CD14-positive monocyte (primary cell): ENCODE measurements at regions not wholly inside any gene's neighbourhood (a gene's known extent, or its start where the extent isn't known, plus 50 kb on each side); places are given as distances from the start of the nearest gene placed in this dataset.

ENCODE experiments used
- DNase-seq, 3 donors: peaks; one replicate each; pipeline ENCODE4 v3.0.0-alpha.2; 2011 to 2022
- H2AFZ ChIP-seq: 2 replicates; pipeline ENCODE4 v1.6.0; 2012; ENCODE audit warnings: mild to moderate bottlenecking, low read depth, low read length, inconsistent platforms; ENCODE audit not compliant: insufficient read depth, poor library complexity, severe bottlenecking
- H3K27ac ChIP-seq, 2 donors: 1 replicate in 1 of 2; 2 replicates in 1 of 2; pipeline ENCODE4 v1.5.1; 2012 to 2013; ENCODE audit warnings: low read length in 2 of 2, control low read depth in 1 of 2, inconsistent platforms in 1 of 2, low read depth in 1 of 2, mild to moderate bottlenecking in 1 of 2
- H3K27me3 ChIP-seq, 2 donors: one replicate each; pipeline versions ENCODE4 v1.6.0 to v1.6.1; 2011 to 2013; ENCODE audit warnings: low read length in 2 of 2; ENCODE audit not compliant: control insufficient read depth in 2 of 2, insufficient read depth in 2 of 2
- H3K36me3 ChIP-seq, 2 donors: replicated peaks in 1 of 2; 1 replicate in 1 of 2; 2 replicates in 1 of 2; pipeline versions ENCODE4 v1.5.1 to v1.6.1; 2012 to 2013; ENCODE audit warnings: low read length in 2 of 2, control low read depth in 1 of 2, inconsistent platforms in 1 of 2, mild to moderate bottlenecking in 1 of 2; ENCODE audit not compliant: insufficient read depth in 2 of 2, control insufficient read depth in 1 of 2
- H3K4me1 ChIP-seq, 2 donors: 1 replicate in 1 of 2; 2 replicates in 1 of 2; pipeline versions ENCODE4 v1.5.1 to v1.6.1; 2012 to 2013; ENCODE audit warnings: low read length in 2 of 2, control low read depth in 1 of 2, inconsistent platforms in 1 of 2, mild to moderate bottlenecking in 1 of 2, moderate library complexity in 1 of 2; ENCODE audit not compliant: insufficient read depth in 2 of 2, control insufficient read depth in 1 of 2
- H3K4me2 ChIP-seq: replicated peaks from 2 replicates; pipeline ENCODE3; 2012; ENCODE audit warnings: low read length, moderate library complexity, mild to moderate bottlenecking; ENCODE audit not compliant: poor library complexity, severe bottlenecking; ENCODE audit errors: extremely low read depth
- H3K4me3 ChIP-seq, 3 experiments: fragments of 200-600 bp in 1 of 3; sonication (generic) in 1 of 3; replicated peaks in 1 of 3; 1 replicate in 2 of 3; 2 replicates in 1 of 3; pipeline ENCODE4 v1.5.1; 2011 to 2013; ENCODE audit warnings: low read length in 3 of 3, mild to moderate bottlenecking in 3 of 3, control low read depth in 2 of 3, low read depth in 2 of 3, inconsistent platforms in 1 of 3, moderate library complexity in 1 of 3
- H3K79me2 ChIP-seq: 2 replicates; pipeline ENCODE4 v1.6.0; 2012; ENCODE audit warnings: mild to moderate bottlenecking, control low read depth, inconsistent platforms, low read length, moderate library complexity; ENCODE audit not compliant: insufficient read depth
- H3K9ac ChIP-seq: 2 replicates; pipeline ENCODE4 v1.6.0; 2017; ENCODE audit warnings: low read length, mild to moderate bottlenecking; ENCODE audit not compliant: insufficient read depth, poor library complexity, severe bottlenecking
- H3K9me3 ChIP-seq, 2 donors: replicated peaks in 1 of 2; 1 replicate in 1 of 2; 2 replicates in 1 of 2; pipeline versions ENCODE4 v1.5.1 to v1.6.1; 2012 to 2013; ENCODE audit warnings: low read length in 2 of 2, control low read depth in 1 of 2; ENCODE audit not compliant: control insufficient read depth in 1 of 2, insufficient read depth in 1 of 2
- H4K20me1 ChIP-seq: 2 replicates; pipeline ENCODE4 v1.6.0; 2012; ENCODE audit warnings: mild to moderate bottlenecking, low read length, control low read depth, moderate library complexity; ENCODE audit not compliant: insufficient read depth
- H3K27ac Mint-ChIP-seq, 7 donors: one replicate each; pipeline ENCODE4 v1.8.0; 2020; ENCODE audit warnings: mild to moderate bottlenecking in 7 of 7, mixed read lengths in 7 of 7, moderate library complexity in 6 of 7, inconsistent platforms in 2 of 7
- H3K27me3 Mint-ChIP-seq, 3 donors: one replicate each; pipeline ENCODE4 v1.8.0; 2021 to 2022; ENCODE audit warnings: low read depth in 3 of 3, mild to moderate bottlenecking in 3 of 3, mixed read lengths in 3 of 3, moderate library complexity in 3 of 3, inconsistent platforms in 1 of 3
- H3K36me3 Mint-ChIP-seq, 2 donors: one replicate each; pipeline ENCODE4 v1.8.0; 2020; ENCODE audit warnings: mixed read lengths in 2 of 2, inconsistent platforms in 1 of 2, mild to moderate bottlenecking in 1 of 2
- H3K4me1 Mint-ChIP-seq: one replicate; pipeline ENCODE4 v1.8.0; 2020; ENCODE audit warnings: mild to moderate bottlenecking, mixed read lengths
- H3K4me3 Mint-ChIP-seq, 2 donors: one replicate each; pipeline ENCODE4 v1.8.0; 2020; ENCODE audit warnings: mild to moderate bottlenecking in 2 of 2, mixed read lengths in 2 of 2, moderate library complexity in 1 of 2
- H3K9me3 Mint-ChIP-seq, 7 donors: one replicate each; pipeline ENCODE4 v1.8.0; 2020 to 2022; ENCODE audit warnings: mixed read lengths in 7 of 7, mild to moderate bottlenecking in 6 of 7, moderate library complexity in 6 of 7, inconsistent platforms in 2 of 7
- CTCF ChIP-seq: fragments of 200-600 bp; IDR thresholded peaks from one replicate; pipeline ENCODE4 v1.8.0; 2022; ENCODE audit warnings: antibody characterized with exemption, mild to moderate bottlenecking
- WGBS: methylation state at CpG from one replicate; pipeline ENCODE4 v1.1.5; 2013; ENCODE audit warnings: missing lambda C conversion rate; ENCODE audit not compliant: insufficient coverage; 5-methylcytosine and 5-hydroxymethylcytosine counted together
- intact Hi-C, 2 donors: fragments of 100-400 bp; cut with micrococcal nuclease; formaldehyde crosslinking; loops; one replicate each; pipeline versions ENCODE4 v1.15.0 to v1.15.1; 2023

- H3K9me3 Mint-ChIP-seq = peaks cover 0 to 10% (median 0%) of the 10 kb centered on the region in 7 donors
- Histone ChIP-seq H4K20me1 (no peaks in the 10 kb centered on the region), H3K27ac (no peak overlapping the region), H3K9ac (no peak overlapping the region), H3K9me3 (no peaks in the 10 kb centered on the region), H3K36me3 (no peaks in the 10 kb centered on the region), H3K79me2 (no peaks in the 10 kb centered on the region), H3K27me3 (peaks cover 0 to 5% of the 10 kb centered on the region in 2 donors), H3K4me1 (no peaks in the 10 kb centered on the region), H3K4me3 (no peak overlapping the region), H2AFZ (no peak overlapping the region), H3K4me2 (no peak overlapping the region)
- no peaks in the 10 kb centered on the region for H3K36me3 Mint-ChIP-seq
- peak overlapping the region in 1 of 7 donors; percentile 15 for H3K27ac Mint-ChIP-seq
- intact Hi-C loops = no loop called here
- TF ChIP-seq CTCF = no peak
- peaks cover 2 to 14% (median 6%) of the 10 kb centered on the region in 3 donors for H3K27me3 Mint-ChIP-seq
- no peak for DNase-seq
- H3K4me1 Mint-ChIP-seq = no peaks in the 10 kb centered on the region
- no peak overlapping the region for H3K4me3 Mint-ChIP-seq
- WGBS = 79% methylated on average over 9 of the region's 16 CpGs
These were observed 108.8 kb downstream of the SQOR start for GRCh38 chr15:45743426-45744235.

GRCh38 chr15:45744236-45744589 is 109.4 kb downstream of the SQOR start:
- Histone ChIP-seq H3K9ac (no peak overlapping the region), H3K4me1 (no peaks in the 10 kb centered on the region), H3K4me2 (no peak overlapping the region), H3K27me3 (peaks cover 0 to 5% of the 10 kb centered on the region in 2 donors), H3K36me3 (no peaks in the 10 kb centered on the region), H3K9me3 (no peaks in the 10 kb centered on the region), H3K79me2 (no peaks in the 10 kb centered on the region), H3K4me3 (no peak overlapping the region), H3K27ac (no peak overlapping the region), H4K20me1 (no peaks in the 10 kb centered on the region), H2AFZ (no peak overlapping the region)
- no peak for TF ChIP-seq CTCF
- H3K4me1 Mint-ChIP-seq = no peaks in the 10 kb centered on the region
- H3K9me3 Mint-ChIP-seq = peaks cover 0 to 10% (median 0%) of the 10 kb centered on the region in 7 donors
- H3K27ac Mint-ChIP-seq = no peak overlapping the region
- H3K27me3 Mint-ChIP-seq = peaks cover 2 to 12% (median 6%) of the 10 kb centered on the region in 3 donors
- no peak for DNase-seq
- intact Hi-C loops = no loop called here
- H3K36me3 Mint-ChIP-seq = no peaks in the 10 kb centered on the region
- no peak overlapping the region for H3K4me3 Mint-ChIP-seq
- 0% methylated on average over 1 of the region's 4 CpGs for WGBS
